HL-60 (cell line): ENCODE measurements at regions not wholly inside any gene's neighbourhood (a gene's known extent, or its start where the extent isn't known, plus 50 kb on each side); places are given as distances from the start of the nearest gene placed in this dataset.

Source experiments
- CTCF ChIP-seq: IDR thresholded peaks from one replicate; pipeline ENCODE4 v1.5.1; 2011; ENCODE audit warnings: low read length, control low read depth, inconsistent platforms; ENCODE audit not compliant: insufficient read depth
- GABPA ChIP-seq: IDR thresholded peaks from 2 replicates; pipeline ENCODE4 v1.6.1; 2012; ENCODE audit warnings: low read depth
- POLR2AphosphoS5 ChIP-seq: IDR thresholded peaks from 2 replicates; pipeline ENCODE4 v1.6.1; 2012; ENCODE audit warnings: low read depth
- TF ChIP-seq, protein P1 (sequence below): IDR thresholded peaks from 2 replicates; pipeline ENCODE4 v1.6.1; 2012; ENCODE audit warnings: low read depth; ENCODE audit not compliant: insufficient replicate concordance

- TF ChIP-seq CTCF (no peak), GABPA (no peak), POLR2AphosphoS5 (no peak)
- TF ChIP-seq, protein P1, sequence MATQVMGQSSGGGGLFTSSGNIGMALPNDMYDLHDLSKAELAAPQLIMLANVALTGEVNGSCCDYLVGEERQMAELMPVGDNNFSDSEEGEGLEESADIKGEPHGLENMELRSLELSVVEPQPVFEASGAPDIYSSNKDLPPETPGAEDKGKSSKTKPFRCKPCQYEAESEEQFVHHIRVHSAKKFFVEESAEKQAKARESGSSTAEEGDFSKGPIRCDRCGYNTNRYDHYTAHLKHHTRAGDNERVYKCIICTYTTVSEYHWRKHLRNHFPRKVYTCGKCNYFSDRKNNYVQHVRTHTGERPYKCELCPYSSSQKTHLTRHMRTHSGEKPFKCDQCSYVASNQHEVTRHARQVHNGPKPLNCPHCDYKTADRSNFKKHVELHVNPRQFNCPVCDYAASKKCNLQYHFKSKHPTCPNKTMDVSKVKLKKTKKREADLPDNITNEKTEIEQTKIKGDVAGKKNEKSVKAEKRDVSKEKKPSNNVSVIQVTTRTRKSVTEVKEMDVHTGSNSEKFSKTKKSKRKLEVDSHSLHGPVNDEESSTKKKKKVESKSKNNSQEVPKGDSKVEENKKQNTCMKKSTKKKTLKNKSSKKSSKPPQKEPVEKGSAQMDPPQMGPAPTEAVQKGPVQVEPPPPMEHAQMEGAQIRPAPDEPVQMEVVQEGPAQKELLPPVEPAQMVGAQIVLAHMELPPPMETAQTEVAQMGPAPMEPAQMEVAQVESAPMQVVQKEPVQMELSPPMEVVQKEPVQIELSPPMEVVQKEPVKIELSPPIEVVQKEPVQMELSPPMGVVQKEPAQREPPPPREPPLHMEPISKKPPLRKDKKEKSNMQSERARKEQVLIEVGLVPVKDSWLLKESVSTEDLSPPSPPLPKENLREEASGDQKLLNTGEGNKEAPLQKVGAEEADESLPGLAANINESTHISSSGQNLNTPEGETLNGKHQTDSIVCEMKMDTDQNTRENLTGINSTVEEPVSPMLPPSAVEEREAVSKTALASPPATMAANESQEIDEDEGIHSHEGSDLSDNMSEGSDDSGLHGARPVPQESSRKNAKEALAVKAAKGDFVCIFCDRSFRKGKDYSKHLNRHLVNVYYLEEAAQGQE = no peak
These were observed 465.1 kb upstream of the RASGRP1 start for GRCh38 chr15:39029741-39030140.
